Thymus (tissue), 11 donors: ENCODE measurements at regions not wholly inside any gene's neighbourhood (a gene's known extent, or its start where the extent isn't known, plus 50 kb on each side); places are given as distances from the start of the nearest gene placed in this dataset.
A peak's percentile ranks its signal among the peaks of the same experiment; 100 is the strongest.
"Not testable (repeated sequence)": the region's sequence is repeated elsewhere in the genome, so short reads cannot be mapped to it uniquely, and the experiment has no call there.

Source experiments
- DNase-seq, 9 donors: peaks; one replicate each; pipeline ENCODE4 v3.0.0-alpha.2; 2013; ENCODE audit warnings: low spot score in 9 of 9, low read depth in 6 of 9, missing footprints in 1 of 9
- H3K27ac ChIP-seq, 2 donors: one replicate each; pipeline ENCODE4 v1.5.1; 2013; ENCODE audit warnings: control low read depth in 1 of 2, low read depth in 1 of 2, low read length in 1 of 2, mild to moderate bottlenecking in 1 of 2, moderate library complexity in 1 of 2
- H3K27me3 ChIP-seq, 2 donors: one replicate each; pipeline ENCODE4 v1.5.1; 2013; ENCODE audit warnings: low read length in 1 of 2; ENCODE audit not compliant: control insufficient read depth in 2 of 2, insufficient read depth in 1 of 2
- H3K36me3 ChIP-seq, 2 donors: one replicate each; pipeline ENCODE4 v1.5.1; 2013; ENCODE audit warnings: low read length in 1 of 2, mild to moderate bottlenecking in 1 of 2, moderate library complexity in 1 of 2; ENCODE audit not compliant: control insufficient read depth in 2 of 2, insufficient read depth in 2 of 2
- H3K4me1 ChIP-seq, 2 donors: one replicate each; pipeline ENCODE4 v1.5.1; 2013; ENCODE audit warnings: low read length in 2 of 2; ENCODE audit not compliant: control insufficient read depth in 2 of 2, insufficient read depth in 2 of 2
- H3K4me3 ChIP-seq, 2 donors: one replicate each; pipeline ENCODE4 v1.5.1; 2013; ENCODE audit warnings: low read length in 2 of 2, control low read depth in 1 of 2, mild to moderate bottlenecking in 1 of 2
- H3K9me3 ChIP-seq, 2 donors: one replicate each; pipeline ENCODE4 v1.5.1; 2013; ENCODE audit warnings: low read length in 1 of 2, mild to moderate bottlenecking in 1 of 2; ENCODE audit not compliant: control insufficient read depth in 2 of 2, insufficient read depth in 1 of 2
- WGBS: extraction: QIAGEN DNeasy Blood & Tissue Kit; methylation state at CpG from one replicate; pipeline ENCODE4 v1.1.7; 2013; 5-methylcytosine and 5-hydroxymethylcytosine counted together
- donor health status: healthy.

DNA sequence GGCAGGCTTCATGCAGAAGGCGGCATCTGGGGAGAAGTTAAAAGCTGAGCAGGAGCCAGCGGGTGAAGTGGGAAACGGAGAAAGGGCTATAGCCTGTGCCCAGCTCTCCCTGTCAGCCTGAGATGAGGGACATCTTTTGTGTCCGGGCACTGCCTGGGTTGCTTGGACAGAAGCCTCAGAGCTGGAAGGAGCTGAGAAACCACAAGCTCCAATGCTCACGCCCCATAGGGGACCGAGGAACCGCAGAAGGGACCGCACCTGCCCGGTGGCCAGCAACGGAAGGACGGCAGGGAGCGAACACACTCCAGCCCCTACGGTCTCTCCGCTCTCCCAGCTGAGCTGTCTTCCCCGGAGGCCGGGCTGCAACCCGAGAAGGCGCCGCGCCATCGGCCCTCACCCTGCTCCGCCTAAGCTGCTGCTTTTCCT is 175.8 kb downstream of the NPIPB11 start:
- Histone ChIP-seq H3K4me1 (peaks cover 0 to 8% of the 10 kb centered on the region in 2 donors), H3K4me3 (no peak overlapping the region), H3K27ac (no peak overlapping the region), H3K27me3 (no peaks in the 10 kb centered on the region), H3K36me3 (no peaks in the 10 kb centered on the region), H3K9me3 (no peaks in the 10 kb centered on the region)
- no peak for DNase-seq
- 92% methylated on average over 22 of the region's 22 CpGs for WGBS

DNA sequence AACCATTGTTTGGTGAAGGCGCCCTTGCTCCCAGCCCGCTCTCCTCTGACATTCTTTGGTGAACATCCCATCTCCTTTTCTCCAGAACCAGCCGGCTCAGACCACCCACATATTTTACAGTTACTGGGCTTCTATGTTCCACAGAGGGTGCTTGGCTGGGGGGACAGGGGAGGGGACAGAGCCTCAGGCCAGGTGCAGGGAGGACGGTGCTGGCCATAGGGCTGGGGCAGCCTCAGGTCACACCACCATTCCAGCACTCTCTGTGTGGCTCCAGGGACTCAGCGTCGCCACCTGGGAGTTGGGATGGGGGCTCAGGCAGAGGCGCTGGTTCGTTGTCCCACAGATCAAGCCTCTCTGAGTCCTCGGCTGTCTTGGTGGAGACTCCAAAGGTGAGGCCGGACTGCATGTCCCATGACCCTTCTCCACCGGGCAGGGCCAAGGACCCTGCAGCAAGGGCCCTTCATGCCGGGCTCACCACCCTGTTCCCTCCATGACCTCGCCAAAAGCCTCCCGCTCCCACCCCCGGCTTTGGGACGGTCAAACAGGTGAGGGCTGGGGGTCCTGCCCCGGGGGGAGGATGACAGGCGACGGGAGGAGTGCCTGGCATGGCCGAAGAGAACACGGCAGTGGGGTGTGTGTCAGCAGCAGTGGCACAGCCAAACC is 176.4 kb downstream of the NPIPB11 start:
- DNase-seq, H3K27me3 ChIP-seq, H3K9me3 ChIP-seq, H3K4me3 ChIP-seq, H3K4me1 ChIP-seq, H3K36me3 ChIP-seq, H3K27ac ChIP-seq: not testable (repeated sequence)
- WGBS: 97% methylated on average over 21 of the region's 21 CpGs

DNA sequence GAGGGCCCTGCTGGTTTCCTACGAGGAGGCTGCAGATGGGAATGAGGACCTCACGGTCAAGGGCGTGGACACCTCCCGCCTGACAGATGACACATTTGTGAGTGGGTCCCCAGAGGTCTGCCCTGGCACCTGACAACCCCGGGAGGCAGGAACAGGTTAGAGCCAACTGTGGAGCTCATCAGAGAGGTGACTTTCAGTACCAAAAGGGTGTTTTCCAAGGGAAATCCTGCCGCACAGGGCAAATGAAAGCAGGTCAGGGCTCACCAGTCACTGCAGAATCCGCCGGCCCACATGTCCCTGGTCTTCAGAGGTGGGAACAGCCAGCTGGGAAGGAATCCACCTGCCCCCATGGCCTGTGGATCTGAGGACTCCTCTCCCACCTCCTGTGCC is 176.9 kb downstream of the NPIPB11 start:
- not testable (repeated sequence) for H3K9me3 ChIP-seq, H3K4me1 ChIP-seq, H3K27me3 ChIP-seq, H3K27ac ChIP-seq, DNase-seq, H3K4me3 ChIP-seq, H3K36me3 ChIP-seq
- 96% methylated on average over 8 of the region's 8 CpGs for WGBS

DNA sequence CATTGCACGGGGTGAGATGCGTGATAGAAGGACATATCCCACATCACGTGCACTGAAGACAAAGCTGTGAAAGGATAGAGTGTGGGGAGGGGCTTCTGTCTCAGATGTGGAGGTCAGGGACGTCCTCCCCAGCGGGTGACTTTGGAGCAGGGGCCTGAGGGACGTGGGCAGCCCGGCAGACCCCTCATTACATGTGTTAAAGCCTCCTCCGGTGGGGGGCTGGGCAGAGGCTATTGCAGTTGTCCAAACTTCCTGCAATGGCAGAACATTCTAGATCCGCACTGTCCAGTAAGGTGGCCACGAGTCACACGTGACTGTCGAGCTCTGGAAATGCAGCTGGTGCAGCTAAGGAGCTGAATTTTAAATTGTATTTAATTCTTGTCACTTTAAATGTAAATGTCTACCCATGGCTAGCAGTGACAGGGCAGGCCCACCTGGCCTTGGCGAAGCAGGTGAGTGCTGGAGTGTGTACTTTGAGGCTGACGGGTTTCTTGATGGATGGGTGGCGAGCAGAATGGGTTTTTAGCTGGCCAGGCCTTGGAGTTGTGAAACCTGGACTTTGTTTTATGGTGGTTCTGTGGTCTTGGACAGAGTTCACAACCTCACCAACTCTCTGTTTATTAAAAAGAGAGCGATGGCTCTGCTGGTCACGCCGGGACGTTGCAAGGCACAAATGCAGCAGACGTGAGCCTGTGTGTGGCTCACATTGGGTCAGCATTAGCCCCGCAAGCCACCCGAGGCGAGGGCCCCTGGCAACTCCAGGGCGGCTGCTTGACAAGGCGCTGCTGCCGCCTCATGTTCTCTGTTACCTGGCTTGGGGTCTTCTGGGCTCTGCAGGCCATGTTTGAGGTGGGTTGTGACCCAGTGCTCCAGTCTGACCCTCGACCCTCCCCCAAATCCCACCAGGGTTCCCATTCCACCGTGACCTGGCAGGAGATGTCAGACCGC is 177.6 kb downstream of the NPIPB11 start:
- H3K4me1 ChIP-seq: peaks cover 0 to 12% of the 10 kb centered on the region in 2 donors
- not testable (repeated sequence) for H3K27ac ChIP-seq, H3K36me3 ChIP-seq, H3K27me3 ChIP-seq, H3K4me3 ChIP-seq, H3K9me3 ChIP-seq, DNase-seq
- WGBS: 98% methylated on average over 28 of the region's 29 CpGs

DNA sequence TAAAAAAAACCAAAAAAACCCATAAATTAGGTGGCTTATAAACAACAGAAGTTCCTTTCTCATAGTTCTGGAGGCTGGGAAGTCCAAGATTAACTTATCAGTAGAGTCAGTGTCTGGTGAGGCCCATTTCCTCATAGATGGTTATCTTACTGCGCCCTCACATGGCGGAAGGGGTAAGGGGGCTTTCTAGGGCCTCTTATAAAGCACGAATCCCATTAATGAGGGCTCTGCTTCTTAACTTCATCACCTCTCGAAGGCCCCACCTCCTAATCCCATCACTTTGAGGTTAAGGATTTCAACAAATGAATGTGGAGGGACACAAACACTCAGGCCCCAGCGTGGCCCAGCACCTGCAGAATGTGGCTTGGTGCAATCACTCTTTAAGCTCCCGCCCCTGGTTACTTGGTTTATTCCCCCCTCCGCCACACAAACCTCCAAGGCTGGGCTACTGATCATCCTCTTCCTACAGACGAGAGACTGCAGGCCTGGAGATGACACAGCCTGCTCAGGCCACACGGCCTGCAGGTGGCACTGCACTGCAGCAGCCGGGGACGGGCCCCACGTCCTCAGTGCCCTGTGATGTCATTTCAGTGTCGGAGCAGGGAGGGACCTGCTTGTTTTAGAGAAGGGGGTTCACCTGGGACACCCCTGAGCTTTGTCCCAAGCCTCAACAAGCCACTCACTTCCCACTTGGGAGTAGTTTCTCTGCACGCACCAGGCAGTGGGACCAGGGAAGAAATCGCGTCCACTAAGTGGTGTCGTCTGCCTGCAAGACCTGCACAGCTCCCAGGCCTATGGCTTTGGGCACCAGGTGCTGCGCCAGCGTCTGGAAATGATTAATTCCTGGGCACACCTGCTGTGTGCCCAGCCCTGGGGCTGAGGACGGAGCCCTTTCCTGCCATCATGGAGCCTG is 178.5 kb downstream of the NPIPB11 start:
- DNase-seq: peak in 7 of 9 donors; percentile 25 to 72 (median 41)
- not testable (repeated sequence) for H3K27me3 ChIP-seq, H3K9me3 ChIP-seq, H3K4me3 ChIP-seq, H3K27ac ChIP-seq, H3K36me3 ChIP-seq
- peaks cover 0 to 17% of the 10 kb centered on the region in 2 donors for H3K4me1 ChIP-seq
- 58% methylated on average over 20 of the region's 20 CpGs for WGBS

DNA sequence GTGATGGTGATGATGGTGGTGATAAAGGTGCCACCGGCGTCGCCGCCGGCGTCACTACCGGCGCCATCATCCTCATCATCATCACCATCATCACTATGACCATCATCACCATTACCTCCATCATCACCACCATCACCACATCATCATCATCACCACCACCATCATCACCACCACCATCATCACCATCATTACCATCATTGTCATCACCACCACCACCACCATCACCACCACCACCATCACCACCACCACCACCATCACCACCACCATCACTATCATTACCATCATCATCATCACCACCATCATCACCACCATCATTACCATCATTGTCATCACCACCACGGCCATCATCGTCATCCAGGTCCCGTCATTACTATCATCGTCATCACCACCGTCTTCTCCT is 179.7 kb downstream of the NPIPB11 start:
- Histone ChIP-seq H3K36me3 (no peaks in the 10 kb centered on the region), H3K27me3 (no peaks in the 10 kb centered on the region), H3K4me3 (no peak overlapping the region), H3K27ac (no peak overlapping the region), H3K4me1 (peaks cover 0 to 17% of the 10 kb centered on the region in 2 donors), H3K9me3 (no peaks in the 10 kb centered on the region)
- no CpG with 5 or more reads among the region's 13 CpGs for WGBS
- no peak for DNase-seq

DNA sequence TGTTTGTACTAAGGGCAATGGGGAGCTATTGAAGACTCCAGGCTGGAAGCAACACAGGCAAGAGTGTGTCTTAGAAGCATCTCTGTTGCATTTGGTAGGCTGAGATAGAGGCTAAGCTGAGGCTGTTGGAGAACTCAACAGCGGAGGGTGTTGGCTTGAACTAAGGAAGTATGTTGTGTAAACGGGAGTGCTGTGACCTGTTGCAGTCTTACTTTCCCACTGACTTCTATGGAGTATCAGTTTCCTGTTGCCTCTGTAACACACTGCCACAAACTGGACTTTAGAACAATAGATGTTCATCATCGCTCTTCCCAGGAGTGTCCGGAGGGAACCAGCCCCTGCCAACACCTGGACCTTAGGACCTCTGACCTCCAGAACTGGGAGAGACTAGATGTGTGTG is 181.8 kb downstream of the NPIPB11 start:
- not testable (repeated sequence) for H3K36me3 ChIP-seq, H3K27me3 ChIP-seq, H3K4me3 ChIP-seq, DNase-seq, H3K9me3 ChIP-seq, H3K27ac ChIP-seq
- peaks cover 0 to 17% of the 10 kb centered on the region in 2 donors for H3K4me1 ChIP-seq
- 99% methylated on average over 4 of the region's 4 CpGs for WGBS

DNA sequence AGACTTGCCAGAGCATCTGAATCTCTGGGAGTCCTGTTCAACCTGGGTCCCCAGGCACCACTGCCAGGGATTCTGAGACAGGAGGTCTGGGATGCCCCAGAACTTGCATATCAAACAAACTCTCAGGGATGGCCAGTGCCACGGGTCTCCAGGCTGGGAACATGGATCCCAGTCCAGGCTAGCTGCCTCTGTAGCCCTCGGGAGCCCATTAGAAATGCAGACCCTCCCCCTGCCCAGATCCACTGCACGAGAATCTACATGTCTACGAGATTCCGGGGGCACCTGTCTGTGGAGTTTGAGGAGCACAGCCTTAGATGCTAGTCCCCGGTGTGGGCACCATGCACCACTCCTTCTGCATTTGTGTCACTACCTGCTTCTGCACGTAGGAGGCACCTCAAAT is 183.9 kb downstream of the NPIPB11 start:
- DNase-seq, H3K36me3 ChIP-seq: not testable (repeated sequence)
- 100% methylated on average over 6 of the region's 7 CpGs for WGBS

More for the DNA sequence above, 183.9 kb downstream of the NPIPB11 start:
- not testable (repeated sequence) for H3K4me3 ChIP-seq, H3K27ac ChIP-seq, H3K4me1 ChIP-seq, H3K27me3 ChIP-seq, H3K9me3 ChIP-seq
